ENCODE measurements at regions not wholly inside any gene's neighbourhood (a gene's known extent, or its start where the extent isn't known, plus 50 kb on each side); places are given as distances from the start of the nearest gene placed in this dataset.

DNA sequence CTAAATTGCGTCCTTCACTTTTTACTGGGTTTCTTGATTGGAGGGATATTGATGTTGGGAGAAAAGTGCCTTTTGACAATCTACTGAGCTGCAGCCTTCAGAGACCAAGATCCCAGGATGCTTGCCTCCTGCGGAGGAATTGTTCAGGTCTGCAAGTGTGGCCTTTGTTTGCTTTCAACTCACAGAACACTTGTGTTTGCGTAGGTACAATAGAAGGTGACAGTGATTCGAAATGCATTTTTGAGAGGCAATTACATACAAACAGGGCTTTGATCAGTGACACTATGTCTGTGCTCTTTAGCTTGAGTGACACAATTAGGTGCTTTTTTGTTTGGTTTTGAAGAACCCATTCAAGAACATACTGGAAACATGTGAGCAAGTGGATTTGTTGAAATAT is 600.6 kb downstream of the QKI start:
- H3K4me3 Mint-ChIP-seq (ENCODE audit: unreplicated experiment) = no peak overlapping the region
- H3K27me3 Mint-ChIP-seq (ENCODE audit: unreplicated experiment) = no peaks in the 10 kb centered on the region
- H3K27ac Mint-ChIP-seq (ENCODE audit: unreplicated experiment) = no peak overlapping the region
- H3K36me3 Mint-ChIP-seq (ENCODE audit: unreplicated experiment) = no peaks in the 10 kb centered on the region
- no peak for TF ChIP-seq CTCF (IDR thresholded peaks at IDR 0.05; ENCODE audit: partially characterized antibody, unreplicated experiment)
- peaks cover 3% of the 10 kb centered on the region for H3K9me3 Mint-ChIP-seq (ENCODE audit: unreplicated experiment)
- DNase-seq = no peak
- H3K4me1 Mint-ChIP-seq (ENCODE audit: low read depth, unreplicated experiment) = no peaks in the 10 kb centered on the region

- DNase-seq = no peak
- no peak for TF ChIP-seq CTCF (IDR thresholded peaks at IDR 0.05; ENCODE audit: partially characterized antibody, unreplicated experiment)
- H3K27ac Mint-ChIP-seq (ENCODE audit: unreplicated experiment) = no peak overlapping the region
Measured at GRCh38 chr6:164014346-164015087, 600.0 kb downstream of the QKI start.

GRCh38 chr6:164013480-164014208 is 599.1 kb downstream of the QKI start:
- no peaks in the 10 kb centered on the region for H3K4me1 Mint-ChIP-seq (ENCODE audit: low read depth, unreplicated experiment)

More at GRCh38 chr6:164014346-164015087, 600.0 kb downstream of the QKI start:
- Mint-ChIP-seq H3K4me3 (ENCODE audit: unreplicated experiment) (no peak overlapping the region), H3K36me3 (ENCODE audit: unreplicated experiment) (no peaks in the 10 kb centered on the region), H3K4me1 (ENCODE audit: low read depth, unreplicated experiment) (no peaks in the 10 kb centered on the region), H3K9me3 (ENCODE audit: unreplicated experiment) (peaks cover 3% of the 10 kb centered on the region), H3K27me3 (ENCODE audit: unreplicated experiment) (no peaks in the 10 kb centered on the region)

GRCh38 chr6:164011321-164011720 is 596.8 kb downstream of the QKI start:
- DNase-seq = no peak
- H3K9me3 Mint-ChIP-seq (ENCODE audit: unreplicated experiment) = no peaks in the 10 kb centered on the region
- H3K36me3 Mint-ChIP-seq (ENCODE audit: unreplicated experiment) = no peaks in the 10 kb centered on the region
- no peak for TF ChIP-seq CTCF (IDR thresholded peaks at IDR 0.05; ENCODE audit: partially characterized antibody, unreplicated experiment)
- no peaks in the 10 kb centered on the region for H3K27me3 Mint-ChIP-seq (ENCODE audit: unreplicated experiment)
- H3K4me3 Mint-ChIP-seq (ENCODE audit: unreplicated experiment) = no peak overlapping the region
- no peak overlapping the region for H3K27ac Mint-ChIP-seq (ENCODE audit: unreplicated experiment)
- no peaks in the 10 kb centered on the region for H3K4me1 Mint-ChIP-seq (ENCODE audit: low read depth, unreplicated experiment)

More at GRCh38 chr6:164013480-164014208, 599.1 kb downstream of the QKI start:
- no peaks in the 10 kb centered on the region for H3K36me3 Mint-ChIP-seq (ENCODE audit: unreplicated experiment)
- no peak for TF ChIP-seq CTCF (IDR thresholded peaks at IDR 0.05; ENCODE audit: partially characterized antibody, unreplicated experiment)
- no peak overlapping the region for H3K4me3 Mint-ChIP-seq (ENCODE audit: unreplicated experiment)
- no peak overlapping the region for H3K27ac Mint-ChIP-seq (ENCODE audit: unreplicated experiment)
- H3K27me3 Mint-ChIP-seq (ENCODE audit: unreplicated experiment) = no peaks in the 10 kb centered on the region
- DNase-seq = no peak
- H3K9me3 Mint-ChIP-seq (ENCODE audit: unreplicated experiment) = peaks cover 3% of the 10 kb centered on the region
